HEK293T (cell line): ENCODE measurements at regions not wholly inside any gene's neighbourhood (a gene's known extent, or its start where the extent isn't known, plus 50 kb on each side); places are given as distances from the start of the nearest gene placed in this dataset.

Experiments used
- ARNT ChIP-seq: fragments of 450-650 bp; IDR thresholded peaks from 2 replicates; pipeline ENCODE4 v1.6.1; 2017; ENCODE audit warnings: mild to moderate bottlenecking
- BHLHE40 ChIP-seq: fragments of 450-650 bp; IDR thresholded peaks from 2 replicates; pipeline ENCODE4 v1.6.1; 2016; ENCODE audit warnings: mild to moderate bottlenecking, moderate library complexity, borderline replicate concordance
- CTBP1 ChIP-seq: fragments of 450-650 bp; IDR thresholded peaks from 2 replicates; pipeline ENCODE4 v1.6.1; 2016; ENCODE audit warnings: borderline replicate concordance
- ELF4 ChIP-seq: fragments of 450-650 bp; IDR thresholded peaks from 2 replicates; pipeline ENCODE4 v1.6.1; 2017; ENCODE audit warnings: antibody characterized with exemption
- FOXA1 ChIP-seq: fragments of 450-650 bp; IDR thresholded peaks from 2 replicates; pipeline ENCODE4 v1.6.1; 2016; ENCODE audit warnings: mild to moderate bottlenecking
- FOXK2 ChIP-seq: fragments of 450-650 bp; IDR thresholded peaks from 2 replicates; pipeline ENCODE4 v1.6.1; 2016; ENCODE audit warnings: mild to moderate bottlenecking
- FOXM1 ChIP-seq: fragments of 450-650 bp; IDR thresholded peaks from 2 replicates; pipeline ENCODE4 v1.6.1; 2017; ENCODE audit warnings: mild to moderate bottlenecking, borderline replicate concordance
- HDGF ChIP-seq: fragments of 450-650 bp; IDR thresholded peaks from 2 replicates; pipeline ENCODE4 v1.6.1; 2017; ENCODE audit warnings: antibody characterized with exemption, borderline replicate concordance
- PKNOX1 ChIP-seq: fragments of 450-650 bp; IDR thresholded peaks from 2 replicates; pipeline ENCODE4 v1.6.1; 2016
- SP1 ChIP-seq: fragments of 450-650 bp; IDR thresholded peaks from 2 replicates; pipeline ENCODE4 v1.6.1; 2017
- SUZ12 ChIP-seq: fragments of 450-650 bp; IDR thresholded peaks from 2 replicates; pipeline ENCODE4 v1.6.1; 2016; ENCODE audit warnings: mild to moderate bottlenecking
- TARDBP ChIP-seq: fragments of 450-650 bp; IDR thresholded peaks from 2 replicates; pipeline ENCODE4 v1.6.1; 2016
- ZNF384 ChIP-seq: fragments of 450-650 bp; IDR thresholded peaks from 2 replicates; pipeline ENCODE4 v1.6.1; 2016

- TF ChIP-seq FOXM1 (no peak), BHLHE40 (no peak), ZNF384 (no peak), SP1 (no peak), HDGF (no peak), TARDBP (no peak), SUZ12 (no peak), ARNT (no peak), FOXK2 (no peak), FOXA1 (no peak), PKNOX1 (no peak), CTBP1 (no peak), ELF4 (no peak)
Measured at GRCh38 chr5:171695804-171696203, 89.8 kb upstream of the SMIM23 start.
